Liver (tissue), 8 donors: ENCODE measurements at regions not wholly inside any gene's neighbourhood (a gene's known extent, or its start where the extent isn't known, plus 50 kb on each side); places are given as distances from the start of the nearest gene placed in this dataset.

Experiments used
- DNase-seq: peaks from one replicate; pipeline ENCODE4 v3.0.0-alpha.2; 2017; ENCODE audit warnings: low spot score
- H3K27ac ChIP-seq, 2 donors: one replicate each; pipeline ENCODE4 v1.7.0; 2013; ENCODE audit warnings: inconsistent platforms in 2 of 2, low read length in 2 of 2, control low read depth in 1 of 2, low read depth in 1 of 2, mild to moderate bottlenecking in 1 of 2
- H3K27me3 ChIP-seq, 4 donors: one replicate each; pipeline versions ENCODE4 v1.6.1 to v1.7.0; 2013; ENCODE audit warnings: low read length in 3 of 4, inconsistent platforms in 1 of 4, mild to moderate bottlenecking in 1 of 4, moderate library complexity in 1 of 4; ENCODE audit not compliant: control insufficient read depth in 4 of 4, insufficient read depth in 4 of 4
- H3K36me3 ChIP-seq, 4 donors: one replicate each; pipeline versions ENCODE4 v1.6.1 to v1.7.0; 2013; ENCODE audit warnings: low read length in 3 of 4, mild to moderate bottlenecking in 3 of 4, low read depth in 1 of 4, moderate library complexity in 1 of 4; ENCODE audit not compliant: control insufficient read depth in 4 of 4, insufficient read depth in 3 of 4
- H3K4me1 ChIP-seq, 4 donors: one replicate each; pipeline versions ENCODE4 v1.6.1 to v1.7.0; 2013; ENCODE audit warnings: low read length in 3 of 4, mild to moderate bottlenecking in 3 of 4, moderate library complexity in 1 of 4; ENCODE audit not compliant: control insufficient read depth in 4 of 4, insufficient read depth in 4 of 4
- H3K4me3 ChIP-seq, 3 donors: one replicate each; pipeline versions ENCODE4 v1.6.1 to v1.7.0; 2013; ENCODE audit warnings: low read length in 3 of 3, control low read depth in 1 of 3, low read depth in 1 of 3, mild to moderate bottlenecking in 1 of 3
- H3K9ac ChIP-seq, 2 donors: one replicate each; pipeline ENCODE4 v1.7.0; 2013; ENCODE audit warnings: low read length in 2 of 2, mild to moderate bottlenecking in 2 of 2, moderate library complexity in 2 of 2, control low read depth in 1 of 2, low read depth in 1 of 2
- H3K9me3 ChIP-seq, 4 donors: one replicate each; pipeline versions ENCODE4 v1.6.1 to v1.7.0; 2013; ENCODE audit warnings: low read length in 3 of 4; ENCODE audit not compliant: control insufficient read depth in 4 of 4
- EGR1 ChIP-seq, 2 donors: IDR thresholded peaks; 2 replicates each; pipeline ENCODE4 v1.6.1; 2016 to 2018; ENCODE audit warnings: antibody characterized with exemption in 2 of 2, low read depth in 2 of 2
- FOXA1 ChIP-seq: IDR thresholded peaks from 2 replicates; pipeline ENCODE4 v1.6.1; 2016; ENCODE audit warnings: antibody characterized with exemption
- GABPA ChIP-seq, 2 donors: IDR thresholded peaks in 1 of 2; conservative IDR thresholded peaks in 1 of 2; 2 replicates each; pipeline ENCODE4 v1.6.1; 2016; ENCODE audit warnings: antibody characterized with exemption in 2 of 2, mild to moderate bottlenecking in 1 of 2, moderate library complexity in 1 of 2
- HNF4A ChIP-seq, 2 donors: conservative IDR thresholded peaks; 2 replicates each; pipeline ENCODE4 v1.6.1; 2016; ENCODE audit warnings: antibody characterized with exemption in 2 of 2, mild to moderate bottlenecking in 2 of 2
- HNF4G ChIP-seq: IDR thresholded peaks from 2 replicates; pipeline ENCODE4 v1.6.1; 2016; ENCODE audit warnings: antibody characterized with exemption
- JUND ChIP-seq, 2 donors: IDR thresholded peaks; 2 replicates each; pipeline ENCODE4 v1.6.1; 2016; ENCODE audit warnings: antibody characterized with exemption in 2 of 2
- NR2F2 ChIP-seq: IDR thresholded peaks from 2 replicates; pipeline ENCODE4 v1.6.1; 2016; ENCODE audit warnings: antibody characterized with exemption
- RAD21 ChIP-seq, 2 donors: IDR thresholded peaks; 2 replicates each; pipeline ENCODE4 v1.6.1; 2016; ENCODE audit warnings: antibody characterized with exemption in 2 of 2, mild to moderate bottlenecking in 2 of 2
- RXRA ChIP-seq, 2 donors: IDR thresholded peaks; 2 replicates each; pipeline ENCODE4 v1.6.1; 2017 to 2018; ENCODE audit warnings: antibody characterized with exemption in 2 of 2, mild to moderate bottlenecking in 1 of 2
- SP1 ChIP-seq: IDR thresholded peaks from 2 replicates; pipeline ENCODE4 v1.6.1; 2018; ENCODE audit warnings: antibody characterized with exemption, mild to moderate bottlenecking
- TAF1 ChIP-seq: conservative IDR thresholded peaks from 2 replicates; pipeline ENCODE4 v1.6.1; 2016; ENCODE audit warnings: antibody characterized with exemption, mild to moderate bottlenecking
- YY1 ChIP-seq: IDR thresholded peaks from 2 replicates; pipeline ENCODE4 v1.6.1; 2016; ENCODE audit warnings: antibody characterized with exemption, mild to moderate bottlenecking
- WGBS: extraction: QIAGEN DNeasy Blood & Tissue Kit; methylation state at CpG from one replicate; pipeline ENCODE4 v1.1.7; 2013; 5-methylcytosine and 5-hydroxymethylcytosine counted together
- TF ChIP-seq, protein P1 (sequence below): IDR thresholded peaks from 2 replicates; pipeline ENCODE4 v1.6.1; 2016; ENCODE audit warnings: antibody characterized with exemption, mild to moderate bottlenecking
- TF ChIP-seq, protein P2 (sequence below): IDR thresholded peaks from 2 replicates; pipeline ENCODE4 v1.6.1; 2016; ENCODE audit warnings: antibody characterized with exemption
- TF ChIP-seq, protein P3 (sequence below): IDR thresholded peaks from 2 replicates; pipeline ENCODE4 v1.6.1; 2016; ENCODE audit warnings: antibody characterized with exemption
- TF ChIP-seq, protein P4 (sequence below): fragments of 150-350 bp; IDR thresholded peaks from 2 replicates; pipeline ENCODE4 v1.5.1; 2017; ENCODE audit warnings: improper control_type of control experiment, low read depth, low read length; ENCODE audit not compliant: missing input control
- TF ChIP-seq, protein P5 (sequence below): IDR thresholded peaks from 2 replicates; pipeline ENCODE4 v1.6.1; 2016; ENCODE audit warnings: antibody characterized with exemption
- donor health status: healthy.
- donor health status: healthy.
- donor health status: healthy.
- donor health status: healthy.
- donor health status: healthy.

DNA sequence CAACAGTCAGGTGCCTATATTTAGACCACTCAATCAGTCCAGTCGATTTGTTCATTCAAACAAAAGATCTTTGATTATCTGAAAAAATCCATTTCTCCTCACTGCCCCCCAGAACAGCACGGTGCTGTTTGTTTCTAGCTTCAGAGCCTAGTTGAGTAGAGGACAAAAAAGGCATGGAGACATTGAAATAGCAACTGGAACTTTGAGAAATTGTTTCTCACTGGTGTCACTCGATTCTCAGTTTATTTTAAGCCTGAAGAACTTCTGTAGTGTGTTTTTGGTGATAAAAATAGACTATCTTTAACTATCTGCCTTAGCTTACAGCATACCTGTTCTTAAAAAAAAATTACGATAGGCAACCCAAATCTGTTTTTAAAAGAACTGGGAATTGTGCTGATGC is 67.1 kb downstream of the ARHGAP35 start:
- Histone ChIP-seq H3K4me1 (peaks cover 15 to 34% (median 22%) of the 10 kb centered on the region in 4 donors), H3K4me3 (no peak overlapping the region), H3K9ac (no peak overlapping the region), H3K36me3 (no peaks in the 10 kb centered on the region), H3K9me3 (no peaks in the 10 kb centered on the region), H3K27ac (no peak overlapping the region), H3K27me3 (no peaks in the 10 kb centered on the region)
- no peak for TF ChIP-seq TAF1
- TF ChIP-seq NR2F2: no peak
- TF ChIP-seq, protein P1, sequence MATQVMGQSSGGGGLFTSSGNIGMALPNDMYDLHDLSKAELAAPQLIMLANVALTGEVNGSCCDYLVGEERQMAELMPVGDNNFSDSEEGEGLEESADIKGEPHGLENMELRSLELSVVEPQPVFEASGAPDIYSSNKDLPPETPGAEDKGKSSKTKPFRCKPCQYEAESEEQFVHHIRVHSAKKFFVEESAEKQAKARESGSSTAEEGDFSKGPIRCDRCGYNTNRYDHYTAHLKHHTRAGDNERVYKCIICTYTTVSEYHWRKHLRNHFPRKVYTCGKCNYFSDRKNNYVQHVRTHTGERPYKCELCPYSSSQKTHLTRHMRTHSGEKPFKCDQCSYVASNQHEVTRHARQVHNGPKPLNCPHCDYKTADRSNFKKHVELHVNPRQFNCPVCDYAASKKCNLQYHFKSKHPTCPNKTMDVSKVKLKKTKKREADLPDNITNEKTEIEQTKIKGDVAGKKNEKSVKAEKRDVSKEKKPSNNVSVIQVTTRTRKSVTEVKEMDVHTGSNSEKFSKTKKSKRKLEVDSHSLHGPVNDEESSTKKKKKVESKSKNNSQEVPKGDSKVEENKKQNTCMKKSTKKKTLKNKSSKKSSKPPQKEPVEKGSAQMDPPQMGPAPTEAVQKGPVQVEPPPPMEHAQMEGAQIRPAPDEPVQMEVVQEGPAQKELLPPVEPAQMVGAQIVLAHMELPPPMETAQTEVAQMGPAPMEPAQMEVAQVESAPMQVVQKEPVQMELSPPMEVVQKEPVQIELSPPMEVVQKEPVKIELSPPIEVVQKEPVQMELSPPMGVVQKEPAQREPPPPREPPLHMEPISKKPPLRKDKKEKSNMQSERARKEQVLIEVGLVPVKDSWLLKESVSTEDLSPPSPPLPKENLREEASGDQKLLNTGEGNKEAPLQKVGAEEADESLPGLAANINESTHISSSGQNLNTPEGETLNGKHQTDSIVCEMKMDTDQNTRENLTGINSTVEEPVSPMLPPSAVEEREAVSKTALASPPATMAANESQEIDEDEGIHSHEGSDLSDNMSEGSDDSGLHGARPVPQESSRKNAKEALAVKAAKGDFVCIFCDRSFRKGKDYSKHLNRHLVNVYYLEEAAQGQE: no peak
- TF ChIP-seq, protein P2, sequence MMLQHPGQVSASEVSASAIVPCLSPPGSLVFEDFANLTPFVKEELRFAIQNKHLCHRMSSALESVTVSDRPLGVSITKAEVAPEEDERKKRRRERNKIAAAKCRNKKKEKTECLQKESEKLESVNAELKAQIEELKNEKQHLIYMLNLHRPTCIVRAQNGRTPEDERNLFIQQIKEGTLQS: no peak
- no peak for TF ChIP-seq HNF4G
- TF ChIP-seq, protein P3, sequence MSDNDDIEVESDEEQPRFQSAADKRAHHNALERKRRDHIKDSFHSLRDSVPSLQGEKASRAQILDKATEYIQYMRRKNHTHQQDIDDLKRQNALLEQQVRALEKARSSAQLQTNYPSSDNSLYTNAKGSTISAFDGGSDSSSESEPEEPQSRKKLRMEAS: no peak
- TF ChIP-seq, protein P4, sequence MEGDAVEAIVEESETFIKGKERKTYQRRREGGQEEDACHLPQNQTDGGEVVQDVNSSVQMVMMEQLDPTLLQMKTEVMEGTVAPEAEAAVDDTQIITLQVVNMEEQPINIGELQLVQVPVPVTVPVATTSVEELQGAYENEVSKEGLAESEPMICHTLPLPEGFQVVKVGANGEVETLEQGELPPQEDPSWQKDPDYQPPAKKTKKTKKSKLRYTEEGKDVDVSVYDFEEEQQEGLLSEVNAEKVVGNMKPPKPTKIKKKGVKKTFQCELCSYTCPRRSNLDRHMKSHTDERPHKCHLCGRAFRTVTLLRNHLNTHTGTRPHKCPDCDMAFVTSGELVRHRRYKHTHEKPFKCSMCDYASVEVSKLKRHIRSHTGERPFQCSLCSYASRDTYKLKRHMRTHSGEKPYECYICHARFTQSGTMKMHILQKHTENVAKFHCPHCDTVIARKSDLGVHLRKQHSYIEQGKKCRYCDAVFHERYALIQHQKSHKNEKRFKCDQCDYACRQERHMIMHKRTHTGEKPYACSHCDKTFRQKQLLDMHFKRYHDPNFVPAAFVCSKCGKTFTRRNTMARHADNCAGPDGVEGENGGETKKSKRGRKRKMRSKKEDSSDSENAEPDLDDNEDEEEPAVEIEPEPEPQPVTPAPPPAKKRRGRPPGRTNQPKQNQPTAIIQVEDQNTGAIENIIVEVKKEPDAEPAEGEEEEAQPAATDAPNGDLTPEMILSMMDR: no peak
- TF ChIP-seq EGR1 (IDR thresholded peaks at IDR 0.05; ENCODE audit: low read depth in 2 of 2): no peak
- no peak for TF ChIP-seq RAD21 (IDR thresholded peaks at IDR 0.05)
- TF ChIP-seq HNF4A (conservative IDR thresholded peaks at IDR 0.05): no peak
- TF ChIP-seq, protein P5, sequence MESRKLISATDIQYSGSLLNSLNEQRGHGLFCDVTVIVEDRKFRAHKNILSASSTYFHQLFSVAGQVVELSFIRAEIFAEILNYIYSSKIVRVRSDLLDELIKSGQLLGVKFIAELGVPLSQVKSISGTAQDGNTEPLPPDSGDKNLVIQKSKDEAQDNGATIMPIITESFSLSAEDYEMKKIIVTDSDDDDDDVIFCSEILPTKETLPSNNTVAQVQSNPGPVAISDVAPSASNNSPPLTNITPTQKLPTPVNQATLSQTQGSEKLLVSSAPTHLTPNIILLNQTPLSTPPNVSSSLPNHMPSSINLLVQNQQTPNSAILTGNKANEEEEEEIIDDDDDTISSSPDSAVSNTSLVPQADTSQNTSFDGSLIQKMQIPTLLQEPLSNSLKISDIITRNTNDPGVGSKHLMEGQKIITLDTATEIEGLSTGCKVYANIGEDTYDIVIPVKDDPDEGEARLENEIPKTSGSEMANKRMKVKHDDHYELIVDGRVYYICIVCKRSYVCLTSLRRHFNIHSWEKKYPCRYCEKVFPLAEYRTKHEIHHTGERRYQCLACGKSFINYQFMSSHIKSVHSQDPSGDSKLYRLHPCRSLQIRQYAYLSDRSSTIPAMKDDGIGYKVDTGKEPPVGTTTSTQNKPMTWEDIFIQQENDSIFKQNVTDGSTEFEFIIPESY: no peak
- TF ChIP-seq FOXA1: no peak
- TF ChIP-seq SP1: no peak
- no peak for TF ChIP-seq GABPA (IDR thresholded peaks at IDR 0.05 in 1 of 2, conservative IDR thresholded peaks at IDR 0.05 in 1 of 2)
- no peak for TF ChIP-seq RXRA (IDR thresholded peaks at IDR 0.05)
- no peak for TF ChIP-seq YY1
- TF ChIP-seq JUND (IDR thresholded peaks at IDR 0.05): no peak
- WGBS: 60% methylated on average over 4 of the region's 4 CpGs
- DNase-seq: no peak

DNA sequence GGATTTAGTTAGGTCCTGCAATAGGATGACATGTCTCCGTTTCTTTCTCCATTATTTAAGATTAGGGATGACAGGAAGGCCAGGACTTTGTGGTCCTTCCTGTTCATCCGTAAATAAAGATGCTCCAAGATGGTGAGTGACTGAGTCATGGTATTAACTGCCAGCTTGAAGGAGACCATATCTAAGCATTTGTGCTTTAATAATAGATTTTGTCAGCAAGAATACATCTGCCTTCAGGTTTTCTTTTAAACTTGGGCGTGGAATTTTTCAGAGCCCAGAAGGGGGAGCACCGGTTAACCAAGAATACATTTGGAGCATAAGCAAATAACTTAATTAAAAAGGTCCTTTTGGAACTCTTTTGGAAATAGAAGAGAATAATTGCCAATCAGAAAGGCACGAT is 68.2 kb downstream of the ARHGAP35 start:
- DNase-seq: no peak
- Histone ChIP-seq H3K27me3 (no peaks in the 10 kb centered on the region), H3K9me3 (no peaks in the 10 kb centered on the region), H3K4me3 (no peak overlapping the region), H3K27ac (no peak overlapping the region), H3K9ac (no peak overlapping the region), H3K4me1 (peaks cover 15 to 33% (median 22%) of the 10 kb centered on the region in 4 donors), H3K36me3 (no peaks in the 10 kb centered on the region)
- TF ChIP-seq, protein P5: no peak
- TF ChIP-seq FOXA1: no peak
- TF ChIP-seq, protein P1: no peak
- TF ChIP-seq YY1: no peak
- no peak for TF ChIP-seq JUND (IDR thresholded peaks at IDR 0.05)
- no peak for TF ChIP-seq TAF1
- TF ChIP-seq SP1: no peak
- no peak for TF ChIP-seq EGR1 (IDR thresholded peaks at IDR 0.05; ENCODE audit: low read depth in 2 of 2)
- 87% methylated on average over 5 of the region's 5 CpGs for WGBS
